Mucosa of stomach (tissue), 1 donor: ENCODE measurements at regions not wholly inside any gene's neighbourhood (a gene's known extent, or its start where the extent isn't known, plus 50 kb on each side); places are given as distances from the start of the nearest gene placed in this dataset.

Experiments used
- H3K27me3 ChIP-seq: one replicate; pipeline ENCODE4 v1.7.0; 2013; ENCODE audit warnings: mild to moderate bottlenecking, low read length; ENCODE audit not compliant: control insufficient read depth, insufficient read depth
- H3K36me3 ChIP-seq: one replicate; pipeline ENCODE4 v1.7.0; 2013; ENCODE audit warnings: low read length; ENCODE audit not compliant: control insufficient read depth, insufficient read depth
- H3K4me1 ChIP-seq: one replicate; pipeline ENCODE4 v1.7.0; 2013; ENCODE audit warnings: mild to moderate bottlenecking, low read length; ENCODE audit not compliant: control insufficient read depth, insufficient read depth
- H3K4me3 ChIP-seq: one replicate; pipeline ENCODE4 v1.7.0; 2013; ENCODE audit warnings: low read length
- H3K9ac ChIP-seq: one replicate; pipeline ENCODE4 v1.7.0; 2013; ENCODE audit warnings: mild to moderate bottlenecking, low read length, moderate library complexity
- H3K9me3 ChIP-seq: one replicate; pipeline ENCODE4 v1.7.0; 2013; ENCODE audit warnings: mild to moderate bottlenecking, low read length, moderate library complexity; ENCODE audit not compliant: control insufficient read depth
- donor health status: Pancreatic carcinoma.

DNA sequence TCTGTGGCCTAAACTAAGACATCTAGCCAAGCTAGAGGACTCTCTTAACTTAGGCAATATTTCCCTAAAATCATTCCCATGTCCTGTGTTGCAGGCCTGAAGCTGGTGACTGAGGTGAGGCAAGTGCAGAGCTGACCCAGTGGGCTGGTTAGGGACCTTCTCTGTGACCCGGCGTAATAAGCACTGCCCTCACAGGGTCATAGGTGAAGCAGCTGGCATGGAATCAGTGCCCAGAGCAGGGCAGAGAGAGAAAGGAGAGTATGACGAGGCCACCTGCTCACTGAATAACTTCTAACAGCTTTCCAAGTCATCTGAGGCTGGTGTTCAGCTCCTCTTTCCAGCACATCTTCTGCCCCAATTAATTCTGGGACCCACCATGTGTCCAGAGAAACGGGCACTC, 197.0 kb downstream of the ANAPC1 start:
- Histone ChIP-seq H3K9me3 (no peaks in the 10 kb centered on the region), H3K4me1 (peaks cover 14% of the 10 kb centered on the region), H3K4me3 (no peak overlapping the region), H3K27me3 (no peaks in the 10 kb centered on the region), H3K9ac (no peak overlapping the region), H3K36me3 (no peaks in the 10 kb centered on the region)

DNA sequence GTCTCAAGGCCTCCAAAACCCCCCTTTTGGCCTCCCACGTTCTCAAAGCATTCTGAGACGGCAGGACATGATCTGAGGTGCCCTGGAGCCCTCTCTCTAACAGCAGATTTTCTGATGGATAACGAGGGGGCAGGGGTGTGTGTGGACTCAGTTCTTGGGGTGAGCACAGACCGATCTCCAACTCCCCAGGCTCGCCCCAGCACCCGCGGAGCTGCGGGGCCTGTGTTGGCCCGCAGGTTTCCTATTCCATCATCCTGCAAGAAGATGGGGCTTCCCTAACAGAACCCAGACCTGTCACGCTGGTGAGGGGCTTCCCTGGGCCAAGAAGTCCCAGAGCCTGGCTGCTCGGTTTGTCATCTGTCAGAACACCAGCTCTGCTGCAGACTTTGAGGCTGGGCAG, 196.1 kb downstream of the ANAPC1 start:
- no peaks in the 10 kb centered on the region for H3K27me3 ChIP-seq
- no peak overlapping the region for H3K9ac ChIP-seq
- H3K4me3 ChIP-seq, result no peak overlapping the region
- no peaks in the 10 kb centered on the region for H3K36me3 ChIP-seq
- H3K9me3 ChIP-seq, result no peaks in the 10 kb centered on the region
- H3K4me1 ChIP-seq, result peaks cover 14% of the 10 kb centered on the region

DNA sequence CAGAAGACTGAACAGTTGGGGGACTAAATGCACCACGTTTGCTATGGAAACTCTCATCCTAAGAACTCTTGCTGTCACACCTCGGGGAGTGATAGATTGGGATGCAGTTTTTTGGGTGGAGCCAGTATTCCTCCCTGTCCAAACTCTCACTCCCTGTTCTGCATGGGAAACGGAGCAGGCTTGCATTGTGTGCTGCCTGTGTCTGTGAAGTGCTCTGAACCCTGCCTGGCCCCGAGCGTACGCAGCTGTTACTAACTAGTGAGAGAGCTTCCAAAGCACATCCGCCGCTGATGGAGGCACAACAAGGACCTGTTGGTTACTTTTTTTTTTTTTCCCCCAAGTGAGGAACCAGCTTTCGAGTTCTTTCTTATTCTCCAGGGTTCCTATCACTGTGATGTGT, 195.5 kb downstream of the ANAPC1 start:
- no peak overlapping the region for H3K9ac ChIP-seq

DNA sequence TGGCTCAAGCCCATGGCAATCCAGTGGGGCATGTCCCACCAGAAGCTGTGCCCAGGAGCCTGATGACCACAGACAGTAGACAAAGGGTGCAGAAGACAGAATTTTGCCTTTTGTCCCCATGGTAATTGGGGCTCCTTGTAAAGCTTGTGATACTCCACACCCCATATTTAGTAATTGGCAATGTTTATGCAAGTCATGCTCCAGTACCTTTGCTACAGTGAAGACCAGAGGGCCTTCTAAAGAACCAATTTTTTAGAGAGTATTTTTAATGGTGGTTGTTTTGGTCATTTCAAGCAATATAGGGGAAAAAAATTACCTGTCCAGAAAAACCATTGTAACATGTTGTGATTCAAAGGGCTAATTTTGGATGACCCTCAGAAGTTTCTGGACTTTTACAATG, 194.8 kb downstream of the ANAPC1 start:
- Histone ChIP-seq H3K9ac (no peak overlapping the region), H3K9me3 (no peaks in the 10 kb centered on the region)

More for the DNA sequence above, 195.5 kb downstream of the ANAPC1 start:
- H3K4me1 ChIP-seq, result peaks cover 14% of the 10 kb centered on the region
- no peaks in the 10 kb centered on the region for H3K27me3 ChIP-seq
- H3K36me3 ChIP-seq, result no peaks in the 10 kb centered on the region
- H3K4me3 ChIP-seq, result no peak overlapping the region
- no peaks in the 10 kb centered on the region for H3K9me3 ChIP-seq

DNA sequence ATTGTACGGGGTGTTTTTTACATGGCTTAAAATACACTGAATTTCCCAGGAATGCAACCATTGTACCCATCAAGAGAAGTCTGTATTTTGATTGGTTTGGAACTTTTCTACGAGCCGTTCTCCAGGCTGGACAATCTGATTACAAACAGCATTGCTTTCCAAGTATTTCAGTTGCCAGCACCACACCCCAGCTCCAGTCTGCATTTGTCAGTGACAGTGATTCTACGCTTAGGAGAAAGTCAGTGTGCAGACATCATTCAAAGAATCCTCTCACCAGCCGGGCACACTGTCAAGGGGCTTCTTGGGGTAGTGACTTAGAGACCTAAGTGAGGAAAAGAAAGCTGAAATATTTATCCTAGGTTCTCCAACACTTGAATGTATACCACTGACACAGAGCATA, 194.1 kb downstream of the ANAPC1 start:
- H3K9me3 ChIP-seq, result no peaks in the 10 kb centered on the region
- H3K4me1 ChIP-seq, result peaks cover 6% of the 10 kb centered on the region
- H3K9ac ChIP-seq, result no peak overlapping the region
- H3K36me3 ChIP-seq, result no peaks in the 10 kb centered on the region
- H3K27me3 ChIP-seq, result no peaks in the 10 kb centered on the region
- no peak overlapping the region for H3K4me3 ChIP-seq

More for the DNA sequence above, 194.8 kb downstream of the ANAPC1 start:
- H3K4me1 ChIP-seq, result peaks cover 14% of the 10 kb centered on the region
- no peaks in the 10 kb centered on the region for H3K36me3 ChIP-seq
- no peaks in the 10 kb centered on the region for H3K27me3 ChIP-seq
- no peak overlapping the region for H3K4me3 ChIP-seq

DNA sequence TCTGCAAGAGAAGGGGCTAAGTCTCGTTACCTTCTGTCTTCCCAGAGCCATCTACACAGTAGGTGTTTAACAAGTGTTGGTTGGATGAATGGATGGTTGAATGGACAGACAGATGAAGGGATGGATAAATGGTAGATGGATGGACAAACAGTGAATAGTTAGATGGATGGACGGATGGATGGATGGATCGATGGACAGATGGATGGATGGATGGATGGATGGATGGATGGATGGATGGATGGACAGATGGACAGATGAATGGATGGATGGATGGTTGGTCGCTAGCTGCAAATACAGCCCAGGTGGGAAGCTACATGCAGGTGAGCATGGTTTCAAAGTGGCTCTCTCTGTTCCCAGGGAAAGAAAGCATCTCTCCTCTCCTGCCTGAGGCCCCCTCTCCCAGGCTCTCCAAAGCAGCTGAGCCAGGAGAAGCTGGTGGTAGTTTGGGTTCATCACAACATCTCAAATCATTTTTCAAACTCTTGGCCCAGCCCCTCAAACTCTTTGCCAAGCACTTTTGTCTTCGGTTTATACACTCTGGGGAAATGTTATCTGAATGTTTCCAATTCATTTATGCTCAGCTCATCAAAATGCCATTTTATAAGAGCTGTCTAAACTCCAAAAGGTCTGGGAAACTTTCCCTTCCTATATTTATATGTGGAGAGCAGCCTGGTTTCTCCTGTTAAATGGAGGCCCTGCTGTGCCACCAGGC, 192.7 kb downstream of the ANAPC1 start:
- no peaks in the 10 kb centered on the region for H3K9me3 ChIP-seq
- H3K4me3 ChIP-seq, result no peak overlapping the region
- H3K4me1 ChIP-seq, result no peaks in the 10 kb centered on the region
- no peaks in the 10 kb centered on the region for H3K36me3 ChIP-seq
- H3K9ac ChIP-seq, result no peak overlapping the region
- H3K27me3 ChIP-seq, result no peaks in the 10 kb centered on the region

DNA sequence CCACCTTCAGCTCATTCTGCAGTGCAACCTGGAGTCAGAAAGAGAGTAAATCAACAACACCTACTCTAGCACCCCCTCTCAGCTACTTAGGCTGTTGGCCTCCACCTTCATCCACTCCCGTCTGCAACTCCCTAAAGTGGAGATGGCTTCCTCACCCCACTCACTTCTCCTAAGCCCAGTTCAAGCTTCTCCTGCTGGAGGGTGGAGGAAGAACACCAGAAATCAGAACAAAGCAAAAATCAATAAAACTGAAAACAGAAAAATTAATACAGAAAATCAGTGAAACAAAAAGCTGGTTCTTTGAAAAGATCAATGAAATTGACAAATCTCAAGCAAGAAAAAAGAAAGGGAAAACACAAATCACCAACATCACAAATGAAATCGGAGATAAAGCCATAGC, 191.7 kb downstream of the ANAPC1 start:
- no peak overlapping the region for H3K4me3 ChIP-seq
- H3K27me3 ChIP-seq, result no peaks in the 10 kb centered on the region
- H3K9ac ChIP-seq, result no peak overlapping the region
- H3K9me3 ChIP-seq, result no peaks in the 10 kb centered on the region
- H3K36me3 ChIP-seq, result no peaks in the 10 kb centered on the region
- no peaks in the 10 kb centered on the region for H3K4me1 ChIP-seq

DNA sequence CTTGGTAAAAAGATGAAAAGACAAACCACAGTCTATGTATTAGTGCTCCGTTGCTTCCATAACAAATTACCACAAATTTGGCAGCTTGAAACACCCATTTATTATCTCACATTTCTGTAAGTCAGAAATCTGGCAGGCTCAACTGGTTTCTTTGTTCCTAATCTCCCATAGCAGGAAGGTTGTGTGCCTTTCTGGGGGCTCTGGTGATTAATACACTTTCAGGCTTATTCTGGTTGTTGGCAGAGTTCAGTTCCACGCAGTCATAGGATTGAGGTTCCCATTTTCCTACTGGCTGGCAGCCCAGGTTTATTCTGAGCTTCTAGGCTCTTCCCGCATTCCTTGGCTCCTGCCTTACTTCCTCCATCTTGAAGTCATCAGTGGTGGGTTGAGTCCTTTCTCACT, 189.3 kb downstream of the ANAPC1 start:
- no peak overlapping the region for H3K4me3 ChIP-seq
- peaks cover 11% of the 10 kb centered on the region for H3K4me1 ChIP-seq
- no peaks in the 10 kb centered on the region for H3K9me3 ChIP-seq
- H3K9ac ChIP-seq, result no peak overlapping the region
- no peaks in the 10 kb centered on the region for H3K36me3 ChIP-seq
- no peaks in the 10 kb centered on the region for H3K27me3 ChIP-seq

DNA sequence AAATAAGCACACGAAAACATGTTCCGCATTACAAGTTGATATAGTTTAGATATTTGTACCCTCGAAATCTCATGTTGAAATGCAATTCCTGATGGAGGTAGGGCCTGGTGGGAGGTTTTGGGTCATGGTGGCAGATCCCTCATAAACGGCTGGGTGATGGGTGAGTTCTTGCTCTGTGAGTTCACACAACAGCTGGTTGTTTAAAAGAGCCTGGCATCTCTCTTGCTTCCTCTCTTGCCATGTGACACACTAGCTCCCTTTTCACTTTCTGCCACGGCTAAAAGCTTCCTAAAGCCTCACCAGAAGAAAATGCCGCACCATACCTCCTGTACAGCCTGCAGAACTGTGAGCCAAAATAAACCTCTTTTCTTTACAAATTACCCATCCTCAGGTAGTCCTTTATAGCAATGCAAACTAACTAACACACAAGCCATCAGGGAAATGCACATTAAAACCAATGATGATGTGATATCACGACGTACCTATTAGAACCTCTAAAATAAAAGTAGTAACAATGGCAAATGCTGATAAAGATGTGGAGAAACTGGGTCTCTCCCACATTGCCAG, 188.5 kb downstream of the ANAPC1 start:
- H3K4me1 ChIP-seq, result peaks cover 11% of the 10 kb centered on the region
- H3K9me3 ChIP-seq, result no peaks in the 10 kb centered on the region
- H3K27me3 ChIP-seq, result no peaks in the 10 kb centered on the region
- H3K4me3 ChIP-seq, result no peak overlapping the region
- H3K9ac ChIP-seq, result no peak overlapping the region
- H3K36me3 ChIP-seq, result no peaks in the 10 kb centered on the region

DNA sequence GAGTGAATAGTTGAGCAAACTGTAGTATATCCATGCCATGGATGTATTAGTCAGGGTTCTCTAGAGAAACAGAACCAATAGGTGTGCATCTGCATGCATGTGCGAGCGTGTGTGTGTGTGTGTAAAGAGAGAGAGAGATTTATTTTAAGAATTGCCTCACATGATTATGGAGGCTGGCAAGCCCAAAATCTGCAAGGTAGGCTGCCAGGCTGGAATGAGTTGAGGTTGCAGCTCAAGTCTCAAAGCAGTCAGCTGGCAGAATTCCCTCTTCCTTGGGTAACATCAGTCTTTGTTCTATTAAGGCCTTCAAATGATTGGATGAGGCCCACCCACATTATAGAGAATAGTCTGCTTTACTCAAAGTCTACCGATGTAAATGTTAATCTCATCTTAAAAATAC, 187.8 kb downstream of the ANAPC1 start:
- Histone ChIP-seq H3K9me3 (no peaks in the 10 kb centered on the region), H3K4me3 (no peak overlapping the region), H3K27me3 (no peaks in the 10 kb centered on the region), H3K36me3 (no peaks in the 10 kb centered on the region), H3K9ac (no peak overlapping the region), H3K4me1 (peaks cover 11% of the 10 kb centered on the region)

DNA sequence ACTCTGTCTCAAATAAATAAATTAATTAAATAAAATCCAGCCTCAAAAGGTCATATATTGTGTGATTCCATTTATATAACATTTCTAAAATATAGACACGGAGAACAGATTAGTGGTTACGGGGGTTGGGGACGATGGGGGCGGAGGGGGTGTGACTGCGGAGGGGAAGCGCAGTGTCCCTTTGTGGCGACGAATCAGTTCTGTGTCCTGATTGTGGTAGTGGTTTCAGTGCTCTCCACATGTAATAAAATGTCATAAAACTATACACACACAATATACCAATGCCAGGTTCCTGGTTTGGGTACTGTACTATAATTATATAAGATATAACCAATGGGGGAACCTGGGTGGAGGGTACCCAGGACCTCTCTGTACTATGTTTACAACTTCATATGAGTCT, 186.4 kb downstream of the ANAPC1 start:
- H3K36me3 ChIP-seq, result no peaks in the 10 kb centered on the region
- no peaks in the 10 kb centered on the region for H3K27me3 ChIP-seq
- no peak overlapping the region for H3K9ac ChIP-seq
- H3K4me3 ChIP-seq, result no peak overlapping the region
- H3K4me1 ChIP-seq, result peaks cover 18% of the 10 kb centered on the region
- no peaks in the 10 kb centered on the region for H3K9me3 ChIP-seq

DNA sequence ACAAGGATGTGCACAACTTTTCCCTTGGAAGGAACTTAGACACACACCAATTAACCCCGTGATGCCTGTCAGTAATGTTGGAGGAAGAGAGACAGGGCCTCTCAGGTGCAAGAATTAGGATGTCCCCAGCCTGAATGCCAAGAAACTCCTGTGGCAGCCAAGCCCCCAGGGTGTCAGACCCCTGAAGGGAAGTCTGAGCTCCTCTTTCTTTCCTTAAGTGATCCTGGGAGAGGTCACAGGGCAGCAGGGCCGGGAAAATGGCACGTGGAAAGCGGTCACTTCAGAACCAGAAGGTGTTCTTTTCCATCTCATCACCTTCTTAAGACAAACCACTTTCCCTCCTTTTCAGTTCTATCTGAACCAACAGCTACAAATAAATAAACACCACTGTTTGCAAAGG, 185.9 kb downstream of the ANAPC1 start:
- no peaks in the 10 kb centered on the region for H3K27me3 ChIP-seq
- no peak overlapping the region for H3K4me3 ChIP-seq
- H3K36me3 ChIP-seq, result no peaks in the 10 kb centered on the region
- H3K9me3 ChIP-seq, result no peaks in the 10 kb centered on the region
- H3K4me1 ChIP-seq, result peaks cover 21% of the 10 kb centered on the region
- H3K9ac ChIP-seq, result no peak overlapping the region
